SK-N-SH (cell line): ENCODE measurements at regions not wholly inside any gene's neighbourhood (a gene's known extent, or its start where the extent isn't known, plus 50 kb on each side); places are given as distances from the start of the nearest gene placed in this dataset.

Experiments
- CTCF ChIA-PET: fragments of 300-600, 350-600 bp; formaldehyde crosslinking; extraction: SDS; loops from one replicate; lab custom pipeline; 2021; lab: Yijun Ruan, JAX
- POLR2A ChIA-PET: fragments of 350-600 bp; sonication (Branson Sonifier 250); formaldehyde crosslinking; extraction: SDS; loops from one replicate; lab custom pipeline; 2020; ENCODE audit warnings: antibody characterized with exemption, inconsistent platforms; lab: Yijun Ruan, JAX
- DNase-seq: peaks from one replicate; pipeline ENCODE4 v3.0.0; 2012
- H2AFZ ChIP-seq: fragments of 200-600 bp; sonication (generic); 2 replicates; pipeline ENCODE4 v1.8.1; 2016; ENCODE audit warnings: antibody characterized with exemption, mild to moderate bottlenecking, low read depth
- H3F3A ChIP-seq: fragments of 200-600 bp; sonication (generic); replicated peaks from 2 replicates; pipeline ENCODE3; 2016; ENCODE audit warnings: antibody characterized with exemption, mild to moderate bottlenecking; ENCODE audit not compliant: insufficient read depth
- H3K27ac ChIP-seq, 2 experiments: fragments of 200-500 bp in 1 of 2; fragments of 200-600 bp in 1 of 2; sonication (Bioruptor generic) in 1 of 2; sonication (generic), shearing (Covaris generic) in 1 of 2; 2 replicates each; pipeline versions ENCODE4 v1.5.1 to v1.6.1; 2014 to 2016; ENCODE audit warnings: low read depth in 2 of 2, inconsistent platforms in 1 of 2, low read length in 1 of 2, mild to moderate bottlenecking in 1 of 2, mixed read lengths in 1 of 2
- H3K27me3 ChIP-seq: fragments of 200-600 bp; sonication (generic), shearing (Covaris generic); 2 replicates; pipeline ENCODE4 v1.6.1; 2016; ENCODE audit warnings: mixed run types; ENCODE audit not compliant: insufficient read depth
- H3K36me3 ChIP-seq, 2 experiments: fragments of 200-500 bp in 1 of 2; fragments of 200-600 bp in 1 of 2; sonication (Bioruptor generic) in 1 of 2; sonication (generic) in 1 of 2; replicated peaks in 1 of 2; 2 replicates each; pipeline versions ENCODE3 to v1.5.1; 2014 to 2016; ENCODE audit warnings: low read length in 1 of 2, mild to moderate bottlenecking in 1 of 2; ENCODE audit not compliant: insufficient read depth in 2 of 2, control insufficient read depth in 1 of 2
- H3K4me1 ChIP-seq, 2 experiments: fragments of 200-500 bp in 1 of 2; fragments of 200-600 bp in 1 of 2; sonication (Bioruptor generic) in 1 of 2; sonication (generic), shearing (Covaris generic) in 1 of 2; 2 replicates each; pipeline versions ENCODE4 v1.5.1 to v1.6.1; 2014 to 2016; ENCODE audit warnings: low read depth in 1 of 2, low read length in 1 of 2, mixed run types in 1 of 2; ENCODE audit not compliant: insufficient read depth in 2 of 2, control insufficient read depth in 1 of 2
- H3K4me2 ChIP-seq: fragments of 200-600 bp; sonication (generic), shearing (Covaris generic); 2 replicates; pipeline ENCODE4 v1.6.1; 2017; ENCODE audit warnings: mixed run types
- H3K4me3 ChIP-seq, 2 experiments: fragments of 200-500 bp in 1 of 2; fragments of 200-600 bp in 1 of 2; sonication (Bioruptor generic) in 1 of 2; sonication (generic), shearing (Covaris generic) in 1 of 2; 2 replicates each; pipeline versions ENCODE4 v1.5.1 to v1.8.1; 2014 to 2016; ENCODE audit warnings: low read depth in 2 of 2, inconsistent platforms in 1 of 2, low read length in 1 of 2, mild to moderate bottlenecking in 1 of 2, mixed read lengths in 1 of 2, moderate library complexity in 1 of 2
- H3K79me2 ChIP-seq: fragments of 200-600 bp; sonication (generic); 2 replicates; pipeline ENCODE4 v1.8.1; 2017; ENCODE audit warnings: mild to moderate bottlenecking; ENCODE audit not compliant: insufficient read depth
- H3K9ac ChIP-seq: fragments of 200-600 bp; sonication (generic); 2 replicates; pipeline ENCODE4 v1.6.1; 2017; ENCODE audit warnings: mixed run types
- H3K9me2 ChIP-seq: fragments of 200-600 bp; sonication (generic); 2 replicates; pipeline ENCODE4 v1.6.1; 2017; ENCODE audit warnings: mixed run types
- H3K9me3 ChIP-seq: fragments of 200-600 bp; sonication (generic); 2 replicates; pipeline ENCODE4 v1.6.1; 2017; ENCODE audit warnings: mixed run types, mild to moderate bottlenecking, moderate library complexity
- H4K20me1 ChIP-seq: fragments of 200-600 bp; sonication (generic); 2 replicates; pipeline ENCODE4 v1.6.1; 2017; ENCODE audit warnings: mild to moderate bottlenecking, mixed run types; ENCODE audit not compliant: insufficient read depth
- CHD2 ChIP-seq: fragments of 150-350 bp; IDR thresholded peaks from 2 replicates; pipeline ENCODE4 v1.6.1; 2018; ENCODE audit warnings: low read length; ENCODE audit not compliant: partially characterized antibody
- CTCF ChIP-seq: fragments of 200-600 bp; sonication (generic); IDR thresholded peaks from 2 replicates; pipeline ENCODE4 v1.6.1; 2017; ENCODE audit warnings: antibody characterized with exemption, mild to moderate bottlenecking, moderate library complexity
- ELF1 ChIP-seq: IDR thresholded peaks from 2 replicates; pipeline ENCODE4 v1.4.0; 2012
- EZH2phosphoT487 ChIP-seq: fragments of 200-600 bp; sonication (generic); IDR thresholded peaks from 2 replicates; pipeline ENCODE4 v1.6.1; 2017; ENCODE audit warnings: low read depth, mixed run types, mild to moderate bottlenecking, antibody characterized with exemption, moderate library complexity, borderline replicate concordance
- FOXM1 ChIP-seq: IDR thresholded peaks from 2 replicates; pipeline ENCODE4 v1.4.0; 2012; ENCODE audit warnings: low read depth, mild to moderate bottlenecking
- GABPA ChIP-seq: IDR thresholded peaks from 2 replicates; pipeline ENCODE4 v1.4.0; 2012; ENCODE audit warnings: low read depth, mild to moderate bottlenecking
- GATA2 ChIP-seq: sonication (generic); formaldehyde crosslinking; IDR thresholded peaks from 2 replicates; pipeline ENCODE4 v1.5.0; 2020; ENCODE audit warnings: mild to moderate bottlenecking, missing genetic modification reagents
- MAX ChIP-seq: IDR thresholded peaks from 2 replicates; pipeline ENCODE4 v1.4.0; 2012; ENCODE audit warnings: low read depth
- MXI1 ChIP-seq: IDR thresholded peaks from 2 replicates; pipeline ENCODE4 v1.6.1; 2012; ENCODE audit warnings: mild to moderate bottlenecking, low read depth, low read length, improper control_type of control experiment
- NRF1 ChIP-seq: IDR thresholded peaks from 2 replicates; pipeline ENCODE4 v1.6.1; 2012; ENCODE audit warnings: low read depth, mild to moderate bottlenecking, low read length
- PBX3 ChIP-seq: IDR thresholded peaks from 2 replicates; pipeline ENCODE4; 2012
- REST ChIP-seq: IDR thresholded peaks from 2 replicates; pipeline ENCODE4 v1.6.1; 2012; ENCODE audit warnings: mild to moderate bottlenecking, low read depth, low read length, moderate library complexity
- RFX5 ChIP-seq: IDR thresholded peaks from 2 replicates; pipeline ENCODE4 v1.6.1; 2012; ENCODE audit warnings: mild to moderate bottlenecking, improper control_type of control experiment, low read length
- SIN3A ChIP-seq: IDR thresholded peaks from 2 replicates; pipeline ENCODE4 v1.6.1; 2012; ENCODE audit warnings: low read depth, mild to moderate bottlenecking, low read length, moderate library complexity, borderline replicate concordance
- TAF1 ChIP-seq: IDR thresholded peaks from 2 replicates; pipeline ENCODE4 v1.6.1; 2012; ENCODE audit warnings: low read depth, mild to moderate bottlenecking, low read length, moderate library complexity, borderline replicate concordance
- TCF12 ChIP-seq: IDR thresholded peaks from 2 replicates; pipeline ENCODE4 v1.4.0; 2012
- USF1 ChIP-seq: IDR thresholded peaks from 2 replicates; pipeline ENCODE4 v1.4.0; 2012; ENCODE audit warnings: low read depth, borderline replicate concordance
- WGBS: methylation state at CpG from one replicate; pipeline ENCODE4 v1.1.6; 2017; ENCODE audit warnings: low lambda C conversion rate; 5-methylcytosine and 5-hydroxymethylcytosine counted together

GRCh38 chr12:116474899-116475298 lies 84.3 kb upstream of the MAP1LC3B2 start:
- CTCF ChIA-PET: interaction anchor here (1.2 kb wide), 1 partner anchor 14 kb away, joined by 3 read pairs; no protein-coding TSS in a partner anchor
- POLR2A ChIA-PET: no interaction called here
- no peak overlapping the region for H3K4me2 ChIP-seq
- H3F3A ChIP-seq: no peaks in the 10 kb centered on the region
- H3K9ac ChIP-seq: no peak overlapping the region
- H4K20me1 ChIP-seq: no peaks in the 10 kb centered on the region
- H3K79me2 ChIP-seq: no peaks in the 10 kb centered on the region
- H3K36me3 ChIP-seq: no peaks in the 10 kb centered on the region
- no peak overlapping the region for H3K4me3 ChIP-seq
- H3K27me3 ChIP-seq: no peaks in the 10 kb centered on the region
- 86% methylated on average over 4 of the region's 4 CpGs for WGBS
- H3K9me3 ChIP-seq: no peaks in the 10 kb centered on the region
- TF ChIP-seq RFX5 (no peak), REST (no peak), CHD2 (no peak), EZH2phosphoT487 (no peak), SIN3A (no peak), MXI1 (no peak), GABPA (no peak), TCF12 (no peak), PBX3 (no peak), USF1 (no peak), ELF1 (no peak), GATA2 (CRISPR knock-in tag) (no peak), FOXM1 (no peak), CTCF (no peak), MAX (no peak), NRF1 (no peak), TAF1 (no peak)
- no peak overlapping the region for H3K27ac ChIP-seq
- H3K4me1 ChIP-seq: no peaks in the 10 kb centered on the region
- H2AFZ ChIP-seq: no peak overlapping the region
- H3K9me2 ChIP-seq: no peaks in the 10 kb centered on the region
- no peak for DNase-seq
